ENCODE measurements at regions not wholly inside any gene's neighbourhood (a gene's known extent, or its start where the extent isn't known, plus 50 kb on each side); places are given as distances from the start of the nearest gene placed in this dataset.
"Not testable (repeated sequence)": the region's sequence is repeated elsewhere in the genome, so short reads cannot be mapped to it uniquely, and the experiment has no call there.

- no peak for DNase-seq (ENCODE audit: low read depth in 2 of 2)
These were observed 1145.4 kb upstream of the TMEM132C start for GRCh38 chr12:127121494-127122084.

GRCh38 chr12:127125607-127126259 lies 1141.2 kb upstream of the TMEM132C start:
- peak in 1 of 2 donors; percentile 5 for DNase-seq (ENCODE audit: low read depth in 2 of 2)

GRCh38 chr12:127126260-127126628 lies 1140.7 kb upstream of the TMEM132C start:
- no peak for DNase-seq (ENCODE audit: low read depth in 2 of 2)

GRCh38 chr12:127127897-127128296 lies 1139.1 kb upstream of the TMEM132C start:
- no peak for DNase-seq (ENCODE audit: low read depth in 2 of 2)

- no peak for DNase-seq (ENCODE audit: low read depth in 2 of 2)
These were observed 1136.4 kb upstream of the TMEM132C start for GRCh38 chr12:127130506-127131124.

- DNase-seq (ENCODE audit: low read depth in 2 of 2) = no peak
These were observed 1133.2 kb upstream of the TMEM132C start for GRCh38 chr12:127133675-127134335.

- DNase-seq (ENCODE audit: low read depth in 2 of 2) = not testable (repeated sequence)
These were observed 1126.0 kb upstream of the TMEM132C start for GRCh38 chr12:127140864-127141484.

- no peak for DNase-seq (ENCODE audit: low read depth in 2 of 2)
These were observed 1124.0 kb upstream of the TMEM132C start for GRCh38 chr12:127143020-127143419.

- DNase-seq (ENCODE audit: low read depth in 2 of 2) = no peak
These were observed 1122.2 kb upstream of the TMEM132C start for GRCh38 chr12:127144770-127145169.

GRCh38 chr12:127145241-127145928 lies 1121.6 kb upstream of the TMEM132C start:
- no peak for DNase-seq (ENCODE audit: low read depth in 2 of 2)

GRCh38 chr12:127145929-127146789 lies 1120.8 kb upstream of the TMEM132C start:
- peak; percentile 58 to 66 for DNase-seq (ENCODE audit: low read depth in 2 of 2)

GRCh38 chr12:127146991-127147718 lies 1119.8 kb upstream of the TMEM132C start:
- DNase-seq (ENCODE audit: low read depth in 2 of 2) = no peak

- DNase-seq (ENCODE audit: low read depth in 2 of 2) = no peak
These were observed 1119.2 kb upstream of the TMEM132C start for GRCh38 chr12:127147724-127148123.

GRCh38 chr12:127148318-127148717 lies 1118.7 kb upstream of the TMEM132C start:
- DNase-seq (ENCODE audit: low read depth in 2 of 2) = no peak

GRCh38 chr12:127149226-127149964 lies 1117.6 kb upstream of the TMEM132C start:
- DNase-seq (ENCODE audit: low read depth in 2 of 2) = no peak

GRCh38 chr12:127150028-127150427 lies 1116.9 kb upstream of the TMEM132C start:
- no peak for DNase-seq (ENCODE audit: low read depth in 2 of 2)

- DNase-seq (ENCODE audit: low read depth in 2 of 2) = no peak
These were observed 1116.5 kb upstream of the TMEM132C start for GRCh38 chr12:127150479-127150878.

- DNase-seq (ENCODE audit: low read depth in 2 of 2) = no peak
These were observed 1116.0 kb upstream of the TMEM132C start for GRCh38 chr12:127150956-127151355.

- no peak for DNase-seq (ENCODE audit: low read depth in 2 of 2)
These were observed 1113.0 kb upstream of the TMEM132C start for GRCh38 chr12:127153996-127154395.
